ENCODE measurements at regions not wholly inside any gene's neighbourhood (a gene's known extent, or its start where the extent isn't known, plus 50 kb on each side); places are given as distances from the start of the nearest gene placed in this dataset.

DNA sequence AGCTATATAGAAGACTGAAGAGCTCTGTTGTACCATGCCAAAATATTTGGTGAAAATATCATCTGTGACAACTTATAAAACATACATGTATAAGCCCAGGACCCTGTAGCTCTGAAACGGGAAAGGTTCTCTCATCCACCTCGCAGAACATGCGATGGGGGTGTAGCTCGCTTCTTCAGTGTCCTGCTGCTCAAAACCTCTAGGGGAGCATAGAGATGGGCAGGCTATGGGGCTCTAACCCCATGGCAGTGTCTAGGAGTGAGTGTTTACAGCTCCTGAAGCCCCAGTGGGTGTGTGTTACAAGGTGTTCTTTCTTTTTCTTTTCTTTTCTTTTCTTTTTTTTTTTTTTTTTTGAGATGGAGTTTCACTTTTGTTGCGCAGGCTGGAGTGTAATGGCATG, 505.2 kb upstream of the SYNCRIP start:
- TF ChIP-seq CTCF (IDR thresholded peaks at IDR 0.05) (no peak), POLR2A (IDR thresholded peaks at IDR 0.05) (no peak)

Data from right lobe of liver (tissue), 4 donors.